ENCODE measurements at regions not wholly inside any gene's neighbourhood (a gene's known extent, or its start where the extent isn't known, plus 50 kb on each side); places are given as distances from the start of the nearest gene placed in this dataset.

DNA sequence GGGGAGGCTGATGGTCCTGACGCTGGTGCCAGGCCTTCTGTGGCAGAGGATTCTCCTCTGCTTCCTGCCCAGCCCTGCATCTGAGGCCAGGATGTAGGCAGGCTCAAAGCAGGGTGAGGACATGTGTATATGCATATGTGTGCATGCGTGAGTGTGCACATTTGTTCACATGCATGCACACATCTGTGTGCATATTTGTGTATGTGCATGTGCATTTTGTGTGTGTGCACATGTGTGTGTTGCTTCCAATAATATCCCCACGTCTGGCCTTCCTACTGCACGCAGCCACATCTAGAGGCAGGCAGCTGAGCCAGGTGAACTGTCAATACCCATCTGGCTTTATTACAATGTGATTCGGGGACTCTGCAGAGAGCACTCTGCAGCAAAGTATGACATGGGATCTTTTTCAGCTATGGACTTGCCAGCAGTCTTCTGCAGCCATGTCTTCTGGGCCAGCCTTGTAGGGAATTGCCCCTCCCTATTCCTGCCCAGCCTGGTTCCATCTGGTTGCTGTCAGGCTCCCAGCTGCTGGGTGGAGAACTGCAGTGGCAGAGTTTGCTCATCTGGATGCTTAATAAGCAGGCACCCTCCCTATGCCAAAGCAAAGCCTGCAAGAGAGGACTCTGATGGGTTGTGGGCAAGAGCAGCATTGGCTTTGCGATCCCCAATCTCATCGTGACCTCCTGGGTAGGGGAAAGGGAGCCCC is 140.7 kb downstream of the PFKFB3 start:
- no peak for DNase-seq

DNA sequence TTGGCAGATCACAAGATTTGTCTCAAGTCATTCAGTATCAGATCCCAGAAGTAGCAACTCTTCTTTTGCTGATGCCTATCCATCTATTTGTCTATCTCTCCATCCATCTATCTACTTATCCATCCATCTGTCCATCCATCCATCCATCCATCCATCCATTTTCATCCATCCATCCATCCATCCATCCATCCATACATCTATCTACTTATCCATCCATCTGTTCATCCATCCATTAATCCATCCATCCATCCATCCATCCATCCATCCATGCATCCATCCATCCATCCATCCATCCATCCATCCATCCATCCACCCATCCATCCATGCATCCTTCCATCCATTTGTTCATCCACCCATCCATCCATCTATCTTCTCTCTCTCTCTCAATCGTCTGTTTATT is 142.7 kb downstream of the PFKFB3 start:
- DNase-seq, result no peak

DNA sequence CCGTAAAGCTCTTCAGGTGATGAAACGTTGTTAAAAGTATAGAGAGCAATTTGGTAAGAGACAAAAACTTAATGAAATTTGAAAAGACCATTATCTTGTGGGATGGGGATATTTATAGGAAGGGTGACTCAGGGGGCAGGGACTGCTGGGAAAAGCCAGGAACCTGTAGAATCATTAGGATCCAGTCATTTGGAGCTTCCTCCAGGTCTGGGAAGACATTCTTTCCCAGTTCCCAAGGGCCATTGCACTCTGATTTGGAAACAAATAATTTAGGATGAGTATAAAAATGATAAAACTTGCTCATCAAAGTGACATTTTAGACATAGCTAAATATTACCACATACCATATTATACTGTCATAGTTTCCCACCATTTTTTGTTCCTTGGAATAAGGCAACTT is 143.9 kb downstream of the PFKFB3 start:
- DNase-seq, result no peak

DNA sequence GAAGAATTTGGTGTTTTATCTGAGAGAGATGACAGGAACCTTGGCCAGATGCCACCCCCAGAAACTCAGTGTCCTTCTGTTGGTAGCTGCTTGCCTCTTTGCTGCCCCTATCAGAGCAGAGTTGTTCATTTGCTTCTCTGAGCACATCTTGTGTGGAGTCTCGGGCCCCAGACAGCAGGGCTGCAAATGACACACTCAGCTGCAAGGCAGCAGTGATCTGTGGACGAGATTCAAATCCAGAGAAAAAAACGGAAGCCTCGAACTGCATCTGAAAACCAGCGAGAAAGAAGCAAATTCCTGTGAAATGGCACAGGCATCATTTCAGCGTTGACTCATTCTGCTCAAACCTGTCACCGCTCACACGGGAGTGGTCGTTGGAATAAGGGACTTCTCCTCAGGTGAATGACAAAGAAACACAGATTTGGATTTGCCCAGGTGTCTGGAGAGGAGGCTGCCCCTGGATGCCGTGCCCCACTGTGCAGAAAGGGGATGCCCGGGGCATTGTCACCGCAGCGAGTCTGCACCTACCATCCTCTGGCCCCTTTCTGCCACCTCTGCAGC is 144.7 kb downstream of the PFKFB3 start:
- no peak for DNase-seq

DNA sequence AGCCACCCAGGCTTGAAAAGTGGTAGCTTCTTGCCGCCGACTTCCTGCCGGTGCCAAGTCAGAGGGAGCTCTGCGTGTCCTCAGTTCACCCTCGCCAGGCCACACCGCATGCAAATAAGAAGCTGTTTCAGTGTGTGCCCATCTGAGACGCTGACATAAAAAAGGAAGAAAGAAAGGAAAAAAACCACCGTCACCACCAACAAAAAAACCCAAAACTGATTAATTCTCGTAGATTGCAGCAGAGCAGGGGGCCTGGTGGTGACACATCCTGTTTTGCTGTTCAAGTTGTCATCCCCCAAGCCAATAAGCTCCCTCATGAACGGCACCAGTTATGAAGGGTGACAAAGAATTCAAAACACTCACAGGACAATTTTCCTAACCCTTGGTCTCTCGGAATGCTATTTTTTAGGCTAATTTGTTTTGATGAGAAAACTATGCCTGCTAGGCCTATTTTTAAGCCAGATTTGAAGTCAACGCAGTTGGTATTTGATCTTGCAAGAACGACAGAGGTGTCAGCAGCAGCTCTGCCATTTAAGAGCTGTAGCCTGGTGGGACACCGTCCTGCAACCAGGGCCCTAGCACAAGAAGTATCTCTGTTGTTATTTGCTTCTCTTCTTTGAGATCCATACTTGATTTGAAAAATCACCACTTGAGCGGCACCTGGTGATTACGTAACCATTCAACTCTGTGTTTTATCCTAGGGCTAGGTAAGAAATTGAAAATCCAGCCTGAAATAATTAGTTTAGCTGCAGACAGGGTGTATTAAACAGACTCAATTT is 145.6 kb downstream of the PFKFB3 start:
- DNase-seq, result peak; percentile 98

DNA sequence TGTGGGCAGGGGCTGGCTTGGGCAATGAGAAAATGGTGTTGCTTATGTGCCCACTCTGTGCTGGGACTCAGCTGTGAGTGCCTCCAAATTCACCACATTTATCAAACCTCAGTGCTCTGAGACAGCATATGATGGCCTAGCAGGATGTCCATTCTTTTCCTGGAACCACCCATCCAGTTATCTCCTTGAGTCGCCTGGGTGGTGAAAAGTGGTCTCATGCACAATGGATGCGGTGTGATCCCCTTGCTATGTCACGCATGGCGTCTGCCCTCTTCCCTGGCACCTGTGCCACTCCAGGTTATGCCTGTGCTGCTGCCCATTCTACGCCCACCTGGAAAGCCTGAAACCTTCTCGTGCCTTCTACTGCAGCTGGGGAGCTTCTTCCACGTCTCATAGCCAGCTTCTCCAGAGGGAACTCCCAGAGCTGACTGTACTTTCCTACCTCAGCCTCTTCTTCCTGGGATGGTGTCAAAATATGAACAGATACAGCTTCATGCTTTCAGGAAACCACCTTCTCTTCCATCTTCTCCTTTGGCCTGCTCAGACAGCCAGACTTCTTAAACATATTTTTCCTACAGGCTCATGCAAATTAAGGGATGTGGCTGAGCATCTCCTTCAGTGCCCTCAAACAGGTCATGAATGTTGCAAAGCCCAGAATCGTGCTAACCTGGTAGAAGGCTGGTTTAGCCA is 147.3 kb downstream of the PFKFB3 start:
- no peak for DNase-seq

DNA sequence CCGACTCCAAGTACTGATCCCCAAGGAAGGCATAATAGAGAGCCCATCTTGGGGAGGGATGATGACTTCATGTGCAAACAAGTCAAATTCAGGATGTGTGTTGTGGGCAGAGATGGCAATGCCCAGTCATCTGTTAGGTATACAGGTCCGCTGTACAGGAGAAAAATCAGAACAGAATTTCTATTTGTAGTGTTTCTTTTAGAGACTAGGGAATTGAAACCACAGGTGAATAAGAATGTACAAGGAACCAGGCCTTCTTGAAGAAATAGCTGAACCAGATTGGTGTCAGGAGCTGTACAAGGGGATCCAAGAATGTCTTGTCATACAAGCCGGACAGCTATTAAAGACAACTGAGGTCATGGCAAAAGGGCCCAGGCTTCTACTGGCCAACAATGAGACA is 147.9 kb downstream of the PFKFB3 start:
- no peak for DNase-seq

DNA sequence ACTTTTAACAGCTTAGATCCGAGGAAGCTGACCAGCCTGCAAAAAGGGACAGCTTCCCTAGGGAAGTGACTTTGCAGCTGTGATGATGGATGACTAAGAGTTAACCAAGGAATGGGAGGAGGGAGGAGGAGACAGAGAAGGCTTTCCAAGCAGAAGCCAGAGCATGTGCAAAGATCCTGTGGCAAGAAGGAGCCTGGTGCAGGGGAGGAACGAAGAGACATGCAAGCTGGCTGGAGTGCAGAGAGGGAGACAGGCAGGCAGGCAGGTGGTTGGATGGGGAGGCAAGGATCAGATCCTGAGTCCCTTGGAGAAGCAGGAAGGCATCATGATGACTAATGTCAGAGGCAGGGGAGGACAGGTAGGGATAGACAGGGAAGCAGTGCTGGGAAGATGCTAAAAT is 148.8 kb downstream of the PFKFB3 start:
- DNase-seq, result no peak

DNA sequence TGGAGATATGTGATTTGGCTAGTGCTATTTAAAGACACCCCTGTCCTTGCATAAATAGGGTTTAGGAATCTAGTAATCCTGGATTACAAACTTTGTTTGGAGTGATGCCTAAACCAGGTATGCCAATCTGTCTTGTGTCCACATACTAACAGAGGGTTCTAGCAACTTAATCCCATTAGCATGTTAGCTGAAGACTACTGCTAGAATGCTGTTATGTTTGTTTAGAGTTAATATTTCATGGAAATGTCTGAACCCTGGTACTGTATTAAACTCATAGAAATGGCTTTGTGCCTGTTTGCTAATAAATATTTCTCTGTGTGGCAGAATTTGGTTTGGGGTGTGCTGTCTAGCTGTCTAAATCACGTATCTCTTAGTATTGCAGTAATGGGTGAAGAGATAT is 150.8 kb downstream of the PFKFB3 start:
- DNase-seq, result no peak

DNA sequence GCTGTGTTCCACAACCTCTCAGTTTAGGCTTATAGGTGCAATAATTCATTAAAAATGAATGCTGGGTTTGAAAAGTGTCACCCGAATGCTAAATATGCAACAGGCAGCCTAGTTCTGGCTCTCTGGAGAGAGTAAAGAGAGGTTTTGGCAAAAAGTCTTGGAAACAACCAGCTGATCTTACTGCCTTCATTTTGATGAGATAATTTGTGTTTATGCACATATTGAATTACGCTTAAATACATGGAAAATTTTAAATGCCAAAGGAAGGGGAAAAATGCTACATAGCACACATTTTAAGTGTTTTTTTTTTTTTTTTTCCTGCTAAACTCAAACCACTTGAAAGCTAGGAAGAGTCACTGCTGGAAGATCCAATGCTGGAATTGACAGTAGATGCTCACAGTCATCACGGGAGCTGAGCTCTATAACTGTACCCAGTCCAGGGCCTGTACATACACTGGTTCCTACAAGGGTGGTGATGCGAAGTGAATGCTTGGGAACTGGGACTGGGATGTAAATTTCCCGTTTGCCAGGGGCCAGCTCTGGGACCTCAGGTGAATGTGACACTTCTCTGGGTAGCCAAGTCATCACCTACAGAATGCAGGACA is 151.5 kb downstream of the PFKFB3 start:
- DNase-seq, result no peak

DNA sequence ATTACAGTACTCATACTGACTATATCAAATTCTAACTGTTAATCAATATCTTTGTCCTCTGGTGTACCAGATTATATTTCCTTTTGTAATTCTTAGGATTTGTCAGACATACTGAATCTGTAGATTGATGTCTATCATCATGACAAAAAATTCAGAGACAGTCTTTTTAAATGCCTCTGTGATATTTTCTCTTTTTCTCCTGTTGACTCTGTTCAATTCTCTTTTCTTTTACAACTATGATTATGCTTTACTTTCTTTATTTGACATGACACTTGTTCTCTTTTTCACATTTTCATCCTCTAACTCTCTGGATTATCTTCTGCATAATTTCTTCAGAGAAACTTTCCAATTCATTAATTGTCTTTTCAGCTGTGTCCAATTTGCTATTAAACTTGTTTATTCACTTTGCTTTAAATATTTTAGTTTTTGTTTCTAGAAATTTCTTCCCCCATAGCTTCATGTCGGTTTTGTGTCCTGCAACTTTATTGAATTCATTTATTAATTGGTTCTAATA is 153.6 kb downstream of the PFKFB3 start:
- no peak for DNase-seq

DNA sequence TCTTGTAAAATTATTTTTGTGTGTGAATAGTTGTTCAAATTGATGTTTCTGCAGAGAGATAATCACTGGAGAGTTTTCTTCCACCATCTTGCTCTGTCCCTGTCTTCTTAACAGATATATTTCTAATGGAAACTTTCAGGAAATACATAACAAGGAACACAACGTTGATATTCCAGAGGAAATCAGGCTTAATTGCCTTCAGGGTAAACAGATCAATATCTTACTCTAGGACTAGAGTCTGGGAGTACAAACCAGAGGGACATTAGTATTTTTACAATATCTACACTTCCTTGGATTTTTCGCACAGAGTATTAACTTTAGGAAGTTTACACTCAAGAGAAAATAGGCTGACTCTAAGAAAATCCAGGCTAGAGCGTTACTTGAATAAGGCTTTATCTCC is 159.1 kb downstream of the PFKFB3 start:
- DNase-seq, result no peak

DNA sequence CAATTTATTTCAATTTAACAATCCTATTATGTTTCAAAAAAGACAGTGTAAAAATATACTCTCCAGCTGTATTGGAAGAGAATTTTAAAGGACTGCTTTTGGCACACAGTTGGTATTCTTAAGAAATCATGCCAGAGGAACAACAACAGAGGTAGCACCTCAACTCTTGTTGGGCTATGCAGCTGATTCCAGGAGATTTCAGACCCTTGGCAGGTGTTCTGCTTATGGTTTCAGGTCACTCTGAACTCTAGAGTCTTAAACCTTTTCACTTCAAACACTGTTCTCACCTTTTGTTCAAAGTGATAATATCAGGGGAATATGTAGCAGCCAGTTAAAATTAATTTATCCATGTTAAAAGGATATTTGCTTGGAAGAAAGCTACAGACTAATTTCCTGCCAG is 160.1 kb downstream of the PFKFB3 start:
- no peak for DNase-seq

DNA sequence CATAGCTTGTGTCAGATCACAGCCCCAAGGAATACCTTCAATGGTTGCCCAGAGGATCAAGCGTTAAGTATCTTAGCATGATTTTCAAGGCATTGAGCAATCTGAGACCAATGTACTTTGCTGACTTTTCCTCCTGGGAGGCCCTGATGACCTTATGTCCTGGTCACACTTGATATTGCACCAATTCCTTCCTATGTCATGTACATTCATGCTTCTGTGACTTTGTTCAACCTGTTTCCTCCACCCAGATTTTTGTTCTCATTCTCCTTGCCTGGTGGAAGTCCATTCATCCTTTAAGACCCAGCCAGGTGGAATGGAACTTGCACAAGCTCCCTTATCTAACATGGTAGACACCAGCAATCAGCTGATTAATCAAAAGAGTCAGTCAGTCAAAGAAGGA is 160.8 kb downstream of the PFKFB3 start:
- no peak for DNase-seq

DNA sequence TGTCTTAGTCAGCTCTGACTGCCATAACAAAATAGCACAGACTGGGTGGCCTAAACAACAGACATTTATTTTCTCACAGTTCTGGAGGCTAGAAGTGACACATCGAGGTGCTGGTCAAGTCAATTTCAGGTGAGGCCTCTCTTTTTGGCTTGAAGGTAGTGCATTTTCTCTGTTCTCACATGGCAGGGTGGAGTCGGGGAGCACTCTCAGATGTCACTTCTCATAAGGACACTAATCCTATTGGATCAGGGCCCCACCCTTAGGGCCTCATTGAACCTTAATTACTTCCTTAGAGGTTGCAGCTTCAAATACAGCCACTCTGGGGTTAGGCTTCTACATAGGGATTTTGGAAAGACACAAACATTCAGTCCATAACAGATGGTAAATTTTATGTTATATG is 161.6 kb downstream of the PFKFB3 start:
- DNase-seq, result no peak

DNA sequence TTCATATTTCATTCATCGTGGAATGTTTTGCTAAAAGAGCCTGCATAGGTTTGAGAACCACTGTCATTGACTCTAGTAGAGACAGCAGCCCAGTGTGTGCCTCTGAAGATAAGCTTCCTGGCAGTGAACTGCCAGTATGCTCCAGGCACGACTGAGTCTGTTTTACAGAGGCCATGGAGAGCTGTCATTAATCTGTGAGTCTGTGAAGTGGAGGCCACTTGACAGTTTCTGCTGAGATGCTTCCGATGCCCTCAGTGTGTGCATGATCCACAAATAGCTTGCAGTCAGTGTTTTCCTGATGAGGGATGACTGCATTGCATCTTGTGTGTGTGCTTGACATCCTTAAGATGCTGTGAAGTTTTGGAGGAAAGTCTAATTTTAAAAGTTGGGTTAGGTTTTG is 162.2 kb downstream of the PFKFB3 start:
- DNase-seq, result no peak

DNA sequence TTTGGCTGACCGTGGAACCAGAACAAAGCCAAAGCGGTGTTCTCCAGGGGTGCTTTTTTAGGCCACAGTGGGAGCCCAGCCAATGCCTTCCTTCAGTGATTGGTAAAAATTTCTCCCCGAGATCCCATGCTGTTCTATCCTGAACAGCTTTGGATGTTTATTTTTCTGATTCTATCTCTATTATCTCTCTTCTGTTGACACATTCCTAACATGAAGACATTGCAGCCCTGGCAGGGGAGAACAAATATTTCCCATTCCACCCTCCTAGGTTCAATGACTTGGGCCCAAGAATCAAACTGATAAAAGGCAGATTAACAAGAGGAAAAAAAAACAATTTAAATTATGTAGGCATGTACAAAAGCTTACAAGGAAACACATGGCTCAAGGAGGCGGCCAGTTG is 162.7 kb downstream of the PFKFB3 start:
- DNase-seq, result no peak

Data from MV-4-11 (cell line).